HG03139 (cell line): ENCODE measurements at regions not wholly inside any gene's neighbourhood (a gene's known extent, or its start where the extent isn't known, plus 50 kb on each side); places are given as distances from the start of the nearest gene placed in this dataset.

Experiments
- ATAC-seq: cut with Tn5 transposase; IDR thresholded peaks from one replicate; pipeline ENCODE4 v1.9.1; 2021; ENCODE audit not compliant: unreplicated experiment

DNA sequence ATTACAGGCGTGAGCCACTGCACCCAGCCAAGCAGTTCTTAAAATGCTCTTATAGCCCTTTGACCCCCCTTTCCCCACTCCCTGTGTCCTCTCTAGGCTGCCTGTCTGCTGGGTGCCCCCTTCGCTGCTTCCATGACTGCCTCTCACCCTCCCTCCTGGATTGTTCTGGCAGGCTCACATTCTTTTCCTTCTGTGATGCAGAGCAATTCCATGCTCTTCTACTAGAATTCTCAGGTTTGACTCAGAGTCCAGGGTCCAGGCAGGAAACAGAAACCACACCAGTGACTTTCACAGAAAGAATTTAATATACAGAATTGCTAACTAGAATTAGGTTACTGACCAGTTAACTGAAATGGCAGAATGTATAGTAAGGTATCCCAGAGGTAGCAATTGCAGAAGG, 244.8 kb downstream of the BAMBI start:
- ATAC-seq, result no peak

DNA sequence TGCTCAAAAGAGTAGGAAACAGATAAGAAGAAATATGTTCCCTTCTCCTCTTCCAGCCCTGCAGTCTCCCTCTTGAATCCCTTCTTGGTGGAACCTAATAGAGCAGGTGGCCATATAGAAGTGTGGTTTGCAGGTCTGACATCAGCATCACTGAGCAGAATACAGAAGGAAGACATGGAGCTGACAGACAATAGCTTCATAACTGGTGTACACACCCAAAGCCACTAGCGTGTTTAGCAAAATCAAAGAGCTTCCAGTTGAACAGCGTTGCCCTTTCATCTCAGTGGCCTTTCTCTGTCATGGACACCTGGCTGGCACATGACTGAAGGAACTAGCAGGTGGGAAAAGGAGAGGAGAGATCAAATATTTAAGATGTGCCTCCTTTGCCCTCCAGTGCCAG, 245.5 kb downstream of the BAMBI start:
- no peak for ATAC-seq

DNA sequence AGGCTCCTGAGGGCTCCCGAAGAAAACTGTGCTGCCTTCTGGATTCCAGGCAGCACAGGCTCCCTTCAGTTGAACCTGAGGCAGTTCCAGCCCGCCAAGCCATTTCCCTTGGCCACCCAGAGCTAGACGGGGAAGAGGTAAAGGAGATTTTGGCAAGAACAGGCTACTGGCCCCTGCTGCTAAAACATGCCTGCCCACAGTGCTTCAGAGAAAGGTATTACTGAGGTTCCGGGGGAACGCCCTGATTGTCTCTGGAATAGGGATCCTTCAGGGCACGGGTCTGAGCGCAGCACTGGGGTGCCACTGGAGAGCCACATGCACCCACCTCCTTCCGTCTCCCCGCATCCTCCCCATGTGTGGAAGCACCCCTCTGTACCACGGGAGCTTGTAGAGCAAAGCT, 247.4 kb downstream of the BAMBI start:
- ATAC-seq, result no peak

DNA sequence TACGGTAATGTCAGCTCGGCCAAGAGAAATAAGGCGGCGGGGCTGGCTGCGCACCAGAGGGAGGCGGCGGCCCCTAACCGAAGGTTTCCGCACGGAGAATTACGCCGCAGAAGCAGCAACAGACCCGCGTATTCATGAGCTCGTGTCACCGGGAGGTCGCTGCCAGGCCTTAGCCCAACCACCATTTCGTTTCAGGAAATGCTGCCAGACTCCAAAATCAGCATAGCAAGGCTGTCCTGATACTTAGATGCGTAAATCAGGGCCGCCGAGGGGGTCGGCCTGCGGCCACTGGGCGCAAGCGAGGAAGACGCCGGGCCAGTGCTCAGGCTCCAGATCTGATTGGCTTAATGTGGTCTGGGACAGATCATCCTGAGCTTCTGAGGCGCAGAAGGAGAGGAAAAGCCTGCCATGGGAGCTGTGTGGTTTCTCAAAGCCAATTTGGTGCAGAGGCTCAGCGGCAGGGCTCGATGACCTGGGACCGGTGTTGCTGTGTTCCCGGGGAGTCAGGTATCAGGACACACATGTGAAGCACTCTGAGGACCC, 247.9 kb downstream of the BAMBI start:
- ATAC-seq, result no peak

DNA sequence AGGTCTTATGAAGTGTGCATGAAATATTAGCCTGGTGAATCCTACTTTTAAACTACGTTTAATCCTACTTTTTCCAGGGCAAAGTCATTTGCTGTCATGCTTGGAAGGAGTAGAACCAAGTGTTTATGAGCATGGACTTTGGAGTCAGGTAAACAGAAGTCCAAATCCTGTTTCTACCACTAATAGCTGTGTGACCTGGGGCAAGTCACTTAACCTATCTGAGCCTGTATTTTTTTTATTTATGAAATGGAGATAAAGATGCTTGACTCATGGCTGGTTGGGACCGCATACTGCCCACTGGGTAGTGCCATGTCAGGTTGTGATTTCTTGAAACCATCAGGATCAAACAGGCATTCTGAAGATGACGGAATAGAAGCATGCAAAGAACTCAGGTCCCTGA, 249.6 kb downstream of the BAMBI start:
- no peak for ATAC-seq

DNA sequence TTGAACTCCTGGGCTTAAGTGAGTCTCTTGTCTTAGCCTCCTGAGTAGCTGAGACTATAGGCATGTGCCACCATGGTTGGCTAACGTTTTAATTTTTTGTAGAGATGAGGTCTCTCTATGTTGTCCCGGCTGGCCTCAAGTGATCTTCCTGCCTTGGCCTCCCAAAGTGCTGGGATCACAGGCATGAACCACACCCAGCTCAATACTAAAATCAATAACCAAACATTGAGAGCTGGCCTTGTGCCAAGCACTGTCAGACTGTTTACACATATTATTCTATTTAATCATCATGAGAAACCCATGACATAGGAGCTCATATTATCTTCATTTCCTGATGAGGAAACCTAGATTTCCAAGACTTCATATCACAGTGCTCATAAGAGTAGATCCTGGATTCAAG, 251.2 kb downstream of the BAMBI start:
- no peak for ATAC-seq

DNA sequence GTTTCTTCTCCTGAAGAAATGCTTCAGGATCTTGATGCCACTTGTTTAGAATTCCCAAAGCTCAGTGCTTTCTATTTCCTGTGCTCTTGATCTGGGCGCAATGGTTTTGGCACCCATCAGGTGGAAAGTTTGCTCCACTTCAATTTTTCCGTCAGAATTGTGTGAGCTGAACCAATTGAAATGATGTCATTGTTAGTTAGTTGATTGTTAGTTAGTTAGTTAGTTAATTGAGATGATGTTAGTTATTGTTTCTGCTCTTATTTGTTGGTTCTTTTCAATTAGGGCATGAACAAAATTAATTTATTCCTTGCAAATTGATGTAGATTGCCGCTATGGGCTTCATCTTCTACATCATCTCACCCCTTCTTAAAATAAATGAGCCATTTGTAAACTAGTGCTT, 252.6 kb downstream of the BAMBI start:
- ATAC-seq, result no peak

DNA sequence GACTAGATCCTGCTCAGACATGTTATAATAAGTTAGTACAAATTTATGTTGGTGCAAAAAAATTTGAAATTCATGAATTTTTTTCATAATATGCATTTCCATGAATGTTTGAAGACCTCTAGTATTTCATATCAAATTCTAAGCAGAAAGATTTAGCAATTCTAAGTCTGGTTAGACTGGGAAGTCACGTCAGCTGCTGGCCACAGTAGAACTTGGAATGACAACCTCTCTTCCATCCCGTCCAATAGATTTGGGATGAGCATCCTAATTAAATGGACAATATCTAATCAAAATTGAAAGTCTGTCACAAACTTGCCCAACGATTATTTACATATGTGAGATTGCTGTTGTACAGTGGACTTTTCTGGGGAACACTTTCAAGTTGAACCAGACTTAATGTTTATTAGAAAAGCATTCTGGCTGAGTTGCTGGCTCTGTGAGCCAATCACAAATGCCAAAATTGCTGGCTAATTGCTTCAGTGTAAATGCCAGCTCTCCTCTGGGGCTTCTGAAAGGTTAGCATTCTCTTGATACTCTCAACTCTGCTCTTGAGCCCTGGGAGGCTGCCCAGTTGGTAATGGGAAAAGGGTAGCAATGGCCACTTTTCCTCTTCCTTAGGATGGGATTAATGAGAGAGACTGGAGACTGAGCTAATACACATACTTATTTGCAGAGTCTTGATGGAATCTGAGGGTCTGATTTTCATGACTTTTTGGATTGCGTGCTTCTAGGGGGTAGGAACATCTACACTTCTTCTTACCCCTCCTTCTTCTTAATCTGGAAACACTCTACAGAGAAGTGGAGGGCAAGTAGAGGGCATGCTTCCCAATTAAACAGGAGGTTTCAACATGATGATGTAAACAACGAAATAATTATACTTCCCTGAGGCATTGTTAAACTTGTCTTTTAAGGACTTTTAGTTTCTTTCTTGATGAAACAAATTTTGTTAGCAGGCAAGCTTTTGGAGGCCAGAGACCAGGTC, 253.5 kb downstream of the BAMBI start:
- no peak for ATAC-seq

DNA sequence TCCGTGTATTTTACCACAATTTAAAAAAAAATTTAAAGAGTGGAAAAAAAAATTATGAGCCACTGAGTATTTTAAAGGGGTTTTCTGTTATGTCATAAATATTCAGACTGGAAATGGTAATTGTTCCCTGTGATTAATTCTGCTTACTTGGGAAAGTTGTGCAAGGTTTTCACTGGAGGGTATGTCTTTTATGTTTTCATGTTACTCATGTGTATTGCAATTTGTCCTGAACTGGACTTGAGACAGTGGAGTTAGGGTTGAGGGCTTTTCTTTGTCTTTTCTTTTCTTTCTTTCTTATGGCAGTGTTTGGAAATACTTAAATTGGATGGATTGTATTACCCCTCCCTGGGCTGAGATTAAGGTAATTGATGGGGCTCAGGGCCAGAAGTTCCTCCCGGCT, 257.7 kb downstream of the BAMBI start:
- no peak for ATAC-seq

DNA sequence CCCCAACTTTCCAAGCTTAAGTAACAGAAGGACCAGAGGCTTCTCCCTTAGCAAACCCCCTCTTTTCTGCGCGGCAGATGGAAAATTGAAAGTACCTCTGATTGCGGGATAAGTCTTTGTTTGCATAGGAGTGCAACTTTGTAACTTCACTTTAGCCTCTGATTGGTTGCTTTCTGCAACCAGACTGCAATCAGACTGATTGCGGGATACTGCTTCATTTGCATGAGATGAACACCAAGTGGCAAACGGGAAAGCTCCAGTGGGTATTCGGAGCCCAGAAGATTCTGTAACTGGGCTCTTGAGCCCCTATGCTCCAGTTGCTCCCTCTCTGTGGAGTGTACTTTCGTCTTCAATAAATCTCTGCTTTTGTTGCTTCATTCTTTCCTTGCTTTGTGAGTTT, 260.6 kb downstream of the BAMBI start:
- ATAC-seq, result no peak

DNA sequence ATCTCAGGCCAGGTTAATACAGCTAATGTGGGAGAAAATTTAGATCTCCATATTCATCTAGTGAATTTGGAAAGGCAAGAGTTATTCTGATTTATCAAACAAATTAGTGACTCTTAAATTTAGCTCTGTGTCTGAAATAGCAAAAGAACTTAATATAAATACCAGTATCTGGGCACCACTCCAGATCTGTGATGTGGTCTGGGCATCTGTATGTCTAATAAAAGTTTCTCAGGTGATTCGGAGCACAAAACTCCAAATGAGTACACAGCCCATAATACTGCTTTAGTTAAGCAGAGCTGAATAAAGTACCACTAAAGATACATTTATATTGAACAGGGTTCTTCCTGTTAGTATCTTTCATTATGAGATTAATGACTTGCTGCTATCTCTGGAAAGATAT, 261.4 kb downstream of the BAMBI start:
- ATAC-seq, result no peak

DNA sequence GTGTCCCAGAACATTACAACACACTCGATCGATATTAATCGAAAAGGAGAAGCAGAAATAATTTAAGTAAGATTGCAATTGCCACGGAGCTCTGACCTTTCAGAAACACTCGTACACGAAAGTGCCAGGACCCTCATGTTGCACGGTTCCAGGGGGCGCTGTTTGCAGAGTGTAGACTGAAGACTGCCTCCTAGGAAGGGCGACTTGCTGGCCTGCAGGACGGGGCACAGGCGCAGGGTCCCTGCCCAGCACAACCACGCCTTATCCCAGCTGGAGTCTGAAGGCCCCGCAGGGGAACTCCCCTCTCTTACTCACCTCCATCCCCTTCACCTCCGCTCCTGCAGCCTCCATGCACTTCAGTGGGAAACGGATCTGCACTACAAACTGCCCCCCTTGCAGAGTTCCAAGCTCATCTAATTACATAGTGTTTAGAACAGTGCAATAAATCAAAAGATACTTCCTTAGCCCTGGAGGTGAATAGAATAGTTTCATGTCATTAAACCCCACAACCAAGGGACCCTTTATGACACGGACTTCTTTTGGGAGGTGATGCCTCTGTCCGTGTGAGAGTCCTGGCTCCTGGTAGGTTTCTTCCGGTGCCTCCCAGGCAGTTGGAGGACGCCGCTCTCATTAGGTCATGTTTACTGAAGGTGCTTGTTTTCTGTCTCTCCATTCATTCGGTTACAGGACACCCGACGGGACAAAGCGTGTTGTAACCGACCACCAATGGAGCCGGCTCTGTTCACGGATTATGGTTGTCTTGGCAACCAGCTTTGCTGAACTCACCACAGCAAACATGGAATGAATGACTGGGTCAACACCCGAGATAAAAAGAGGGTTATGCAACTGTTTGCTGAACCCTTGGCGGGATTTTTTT, 262.2 kb downstream of the BAMBI start:
- no peak for ATAC-seq

DNA sequence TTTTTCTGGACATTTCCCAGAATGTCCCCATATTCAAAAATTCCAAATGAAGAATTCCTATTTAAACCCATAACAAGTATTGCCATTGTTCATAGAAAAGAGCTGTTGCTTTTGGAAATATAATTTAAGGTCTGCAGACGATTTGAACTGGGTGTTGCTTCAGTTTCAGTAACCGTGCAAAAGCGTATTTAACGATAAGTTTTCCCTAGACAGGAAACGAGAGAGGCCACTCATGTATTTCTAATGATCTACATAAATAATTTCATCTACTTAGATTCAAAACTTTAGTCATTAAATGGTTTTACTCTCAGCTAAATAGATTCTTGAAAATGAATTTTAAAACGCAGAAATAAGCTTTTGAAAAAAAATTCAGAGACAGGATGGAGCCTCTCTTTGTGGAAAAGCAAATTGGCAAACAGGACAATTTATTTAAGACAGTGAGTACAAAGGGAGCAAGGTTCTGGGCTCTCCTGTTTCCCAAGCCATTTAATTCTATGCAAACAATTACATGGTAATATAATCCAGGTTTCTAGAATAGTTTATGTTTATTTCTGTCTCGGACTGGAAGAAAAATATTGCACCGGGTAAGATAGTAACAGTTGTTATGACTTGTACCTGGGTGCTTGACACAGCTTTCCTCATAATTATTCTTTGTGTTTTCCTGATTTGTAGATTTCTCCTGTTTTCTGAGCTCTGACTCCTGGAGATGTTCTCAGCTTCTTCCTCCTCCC, 263.0 kb downstream of the BAMBI start:
- ATAC-seq, result no peak

DNA sequence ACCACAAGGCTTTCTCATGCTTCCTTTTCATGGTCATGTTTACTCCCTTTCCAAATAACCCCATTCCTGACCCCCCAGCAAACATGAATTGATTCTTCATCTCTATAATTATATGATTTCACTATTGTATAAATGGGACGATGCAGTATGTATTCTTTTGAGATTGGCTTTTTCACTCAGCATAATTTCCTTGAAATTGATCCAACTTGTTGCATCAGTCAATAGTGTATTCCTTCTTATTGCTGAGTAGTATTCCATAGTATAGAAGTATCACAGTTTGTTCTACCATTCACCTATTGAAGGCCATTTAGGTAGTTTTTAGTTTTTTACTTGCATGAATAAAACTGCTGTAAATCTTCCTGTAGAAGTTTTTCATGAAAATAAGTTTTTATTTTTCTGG, 264.7 kb downstream of the BAMBI start:
- no peak for ATAC-seq

DNA sequence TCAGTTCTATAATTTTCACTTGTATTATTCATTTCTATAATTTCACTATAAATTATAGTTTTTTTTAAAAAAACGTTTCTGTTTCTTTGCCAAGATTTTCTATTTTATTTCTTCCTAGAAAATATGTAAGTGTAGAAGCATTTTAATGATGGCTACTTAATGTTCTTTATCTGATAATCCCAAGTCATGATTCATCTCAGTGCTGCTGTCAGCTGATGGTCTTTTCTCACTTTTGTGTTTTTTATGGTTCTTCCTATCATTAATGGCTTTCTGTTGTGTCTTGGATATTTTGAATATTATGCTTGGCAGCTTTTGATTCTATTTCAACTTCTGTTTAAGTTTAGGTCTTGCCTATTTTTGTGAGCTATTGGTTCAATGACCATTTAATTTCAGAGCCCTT, 268.6 kb downstream of the BAMBI start:
- ATAC-seq, result no peak

DNA sequence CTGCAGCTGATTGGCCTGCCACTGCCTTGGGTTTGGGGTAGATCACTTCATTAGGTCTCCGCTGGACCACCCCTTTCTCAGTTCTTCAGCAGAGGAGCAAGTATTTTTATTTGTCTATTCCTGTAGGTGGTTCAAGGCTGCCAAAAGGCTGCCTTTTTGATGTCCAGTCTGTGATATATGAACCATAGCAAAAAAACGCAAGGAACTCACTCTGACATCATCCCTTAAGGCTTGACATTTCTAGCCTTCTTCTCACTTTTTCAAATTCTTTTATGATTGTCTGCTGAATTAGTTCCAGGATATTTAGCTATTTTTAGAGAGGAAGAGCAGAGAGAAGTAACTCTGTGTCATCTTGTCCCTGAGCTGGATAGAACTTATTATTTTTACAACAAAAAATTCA, 269.2 kb downstream of the BAMBI start:
- no peak for ATAC-seq

DNA sequence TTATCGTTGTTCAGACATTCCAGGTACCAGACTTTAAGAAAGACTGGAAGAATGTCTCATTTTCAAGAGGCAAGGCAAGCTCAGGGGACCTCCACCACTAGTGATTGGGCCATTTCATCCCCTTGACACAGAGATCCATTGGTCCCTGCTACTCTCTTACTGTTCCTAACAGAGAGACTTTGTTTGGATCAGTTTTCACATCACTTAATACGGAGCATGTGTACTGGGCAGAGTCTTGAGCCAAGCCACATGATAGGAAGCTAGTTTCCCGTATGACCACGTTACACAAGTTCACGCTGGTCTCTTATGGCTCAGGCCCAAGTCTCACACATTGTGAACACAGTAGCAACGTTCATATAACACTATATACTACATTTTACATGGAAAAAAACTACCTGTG, 269.9 kb downstream of the BAMBI start:
- no peak for ATAC-seq

DNA sequence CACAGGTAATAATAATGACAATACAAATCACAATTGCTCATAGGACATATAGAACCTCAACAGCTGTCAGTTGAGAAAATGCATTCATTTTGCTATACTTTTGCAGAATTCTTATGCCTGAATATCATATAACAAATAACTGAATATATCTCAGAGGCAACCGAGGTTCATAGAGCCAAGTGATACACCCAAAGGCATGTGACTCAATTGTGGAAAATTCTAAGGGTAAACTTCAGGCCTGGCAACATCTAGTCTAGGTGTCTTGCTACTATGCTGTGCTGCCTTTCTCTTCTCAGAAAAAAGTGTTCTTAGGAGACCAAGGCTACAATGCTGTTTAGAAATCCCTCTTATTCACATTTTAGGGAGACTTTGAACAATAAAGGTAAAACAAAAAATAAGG, 270.7 kb downstream of the BAMBI start:
- ATAC-seq, result no peak

DNA sequence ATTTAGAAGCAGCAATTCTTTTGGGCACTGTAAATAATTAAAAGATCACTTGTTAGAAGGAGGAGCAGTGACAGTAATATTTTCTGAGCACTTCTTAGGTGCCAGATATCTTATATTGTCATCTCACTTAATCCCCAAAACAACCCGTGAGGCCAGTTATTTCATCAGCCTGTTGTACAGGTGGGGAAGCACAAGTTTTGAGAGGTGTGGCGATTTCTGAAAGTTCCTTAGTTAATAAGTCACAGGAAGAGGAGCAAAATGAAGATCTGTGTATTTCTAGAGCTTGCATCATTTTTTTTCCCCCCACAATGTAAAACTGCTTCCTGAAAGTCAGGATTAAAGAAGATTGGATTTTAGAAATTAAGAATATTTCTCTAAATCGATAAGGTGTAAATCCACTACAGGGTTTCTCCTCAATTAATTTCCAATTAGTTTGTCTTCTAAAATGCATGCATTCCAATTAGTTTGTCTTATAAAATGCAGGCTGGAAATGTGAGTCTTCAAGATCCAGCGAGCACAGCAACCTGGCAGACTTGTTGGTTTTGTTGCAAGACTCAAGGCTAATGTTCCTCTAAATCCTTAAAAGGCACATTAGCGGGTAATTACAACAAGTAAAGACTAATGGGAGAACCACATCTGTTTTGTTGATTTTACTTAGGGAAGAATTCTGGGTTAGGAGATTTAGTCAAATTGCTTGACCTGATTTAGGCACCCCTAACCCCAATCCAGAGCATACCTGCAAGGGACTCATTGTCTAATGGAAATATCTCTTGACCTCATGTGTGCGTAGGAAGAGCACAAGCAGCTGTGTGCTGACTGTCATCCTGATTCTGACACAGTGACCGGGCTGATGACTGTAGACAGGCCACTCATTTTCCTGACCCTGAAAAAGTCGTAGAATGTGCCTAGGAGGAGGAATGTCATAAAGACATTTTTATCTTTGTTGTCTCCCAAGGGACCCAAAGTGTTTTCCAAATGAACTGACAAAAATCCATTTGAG, 272.0 kb downstream of the BAMBI start:
- ATAC-seq, result no peak

DNA sequence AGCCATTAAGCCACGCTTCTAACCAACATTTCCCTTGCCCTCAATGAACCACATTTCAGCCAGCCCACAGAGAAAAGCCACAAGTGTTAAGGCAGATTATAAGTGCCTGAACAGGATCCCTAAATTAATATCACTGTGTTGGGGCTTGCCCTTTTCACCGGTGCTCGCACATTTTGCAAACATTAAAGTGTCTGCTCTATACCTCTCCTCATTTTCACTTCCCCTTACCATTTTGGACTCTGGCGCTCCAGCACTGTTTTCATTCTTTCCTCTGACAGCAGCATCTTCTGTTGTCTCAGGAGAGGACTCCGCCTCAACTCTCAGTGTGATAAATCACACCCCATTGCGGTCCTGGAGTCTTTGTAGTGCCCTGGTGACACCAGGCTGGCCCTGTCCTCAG, 274.2 kb downstream of the BAMBI start:
- ATAC-seq, result no peak
